ENCODE measurements at regions not wholly inside any gene's neighbourhood (a gene's known extent, or its start where the extent isn't known, plus 50 kb on each side); places are given as distances from the start of the nearest gene placed in this dataset.
"Not testable (repeated sequence)": the region's sequence is repeated elsewhere in the genome, so short reads cannot be mapped to it uniquely, and the experiment has no call there.

GRCh38 chr6:168238159-168238909 lies 81.2 kb downstream of the DACT2 start:
- Histone ChIP-seq H3K9ac (ENCODE audit: low read length) (no peak overlapping the region), H3K79me2 (ENCODE audit: low read length) (no peaks in the 10 kb centered on the region), H3K9me3 (ENCODE audit: insufficient read depth, low read length) (no peaks in the 10 kb centered on the region), H3K27ac (ENCODE audit: low read length) (no peak overlapping the region), H3K4me2 (ENCODE audit: low read length) (peak overlapping the region; percentile 20; the same call in 1 of the 2 replicates), H2AFZ (ENCODE audit: low read depth, low read length) (no peak overlapping the region), H3K27me3 (ENCODE audit: low read depth, low read length) (peaks cover 15% of the 10 kb centered on the region), H3K4me1 (ENCODE audit: low read length) (peaks cover 8% of the 10 kb centered on the region), H3K4me3 (ENCODE audit: low read length) (no peak overlapping the region), H3K36me3 (replicated peaks; ENCODE audit: low read depth, low read length) (no peaks in the 10 kb centered on the region), H4K20me1 (ENCODE audit: insufficient read depth, low read length) (no peaks in the 10 kb centered on the region)
- no peak for TF ChIP-seq EZH2phosphoT487 (IDR thresholded peaks at IDR 0.05; ENCODE audit: low read depth)
- TF ChIP-seq CTCF (IDR thresholded peaks at IDR 0.05; ENCODE audit: low read depth, low read length) = no peak

DNA sequence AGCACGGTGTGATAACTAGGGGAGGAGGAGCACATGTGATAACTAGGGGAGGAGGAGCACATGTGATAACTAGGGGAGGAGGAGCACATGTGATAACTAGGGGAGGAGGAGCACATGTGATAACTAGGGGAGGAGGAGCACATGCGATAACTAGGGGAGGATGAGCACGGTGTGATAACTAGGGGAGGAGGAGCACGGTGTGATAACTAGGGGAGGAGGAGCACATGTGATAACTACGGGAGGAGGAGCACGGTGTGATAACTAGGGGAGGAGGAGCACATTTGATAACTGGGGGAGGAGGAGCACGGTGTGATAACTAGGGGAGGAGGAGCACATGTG lies 85.7 kb downstream of the DACT2 start:
- H3K36me3 ChIP-seq (replicated peaks; ENCODE audit: low read depth, low read length); H3K79me2 ChIP-seq (ENCODE audit: low read length); H3K27ac ChIP-seq (ENCODE audit: low read length); H4K20me1 ChIP-seq (ENCODE audit: insufficient read depth, low read length); H3K4me1 ChIP-seq (ENCODE audit: low read length); H2AFZ ChIP-seq (ENCODE audit: low read depth, low read length); H3K9ac ChIP-seq (ENCODE audit: low read length); H3K9me3 ChIP-seq (ENCODE audit: insufficient read depth, low read length); H3K4me2 ChIP-seq (ENCODE audit: low read length); H3K4me3 ChIP-seq (ENCODE audit: low read length): not testable (repeated sequence)
- peaks cover 11% of the 10 kb centered on the region; the same call in 1 of the 2 replicates for H3K27me3 ChIP-seq (ENCODE audit: low read depth, low read length)

DNA sequence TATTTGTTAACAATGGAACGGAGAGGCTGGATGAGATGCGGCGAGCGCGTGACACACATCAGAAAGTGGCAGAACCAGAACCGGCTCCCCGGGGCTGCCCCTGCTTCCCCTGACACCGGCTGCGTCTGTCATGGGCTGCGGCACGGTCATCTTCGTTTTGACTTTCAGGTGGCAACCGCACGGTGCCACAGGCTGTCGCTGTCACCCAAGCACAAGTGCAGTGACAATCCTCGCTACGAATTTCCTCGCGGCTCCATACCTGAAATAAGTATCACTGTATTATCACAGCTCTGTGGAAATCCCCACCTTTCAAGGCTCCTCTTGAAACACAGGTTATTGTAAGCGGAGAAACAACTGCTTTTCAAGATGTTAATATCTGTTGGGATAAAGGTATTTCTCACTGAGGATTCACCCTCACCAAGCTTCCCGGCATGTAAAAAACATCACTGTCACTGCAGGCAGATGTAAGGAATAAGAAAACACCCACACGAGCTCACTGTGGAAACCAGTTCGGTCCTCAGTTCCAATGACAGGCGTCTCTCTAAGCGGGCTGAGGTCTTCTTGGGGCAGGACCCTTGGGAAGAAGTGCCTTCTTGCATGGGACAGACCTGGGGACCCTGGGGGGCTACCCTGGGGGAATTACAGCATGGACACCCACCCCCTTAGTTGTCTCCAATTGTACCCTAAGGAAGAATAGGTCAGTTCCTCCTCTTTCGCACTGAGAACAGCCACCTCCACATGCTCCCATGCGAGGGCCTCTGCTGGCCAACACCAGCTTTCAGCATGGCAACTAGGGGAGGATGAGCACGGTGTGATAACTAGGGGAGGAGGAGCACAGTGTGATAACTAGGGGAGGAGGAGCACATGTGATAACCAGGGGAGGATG lies 86.3 kb downstream of the DACT2 start:
- Histone ChIP-seq H3K4me2 (ENCODE audit: low read length) (no peak overlapping the region), H2AFZ (ENCODE audit: low read depth, low read length) (no peak overlapping the region), H3K79me2 (ENCODE audit: low read length) (no peaks in the 10 kb centered on the region), H3K4me1 (ENCODE audit: low read length) (peaks cover 3% of the 10 kb centered on the region), H3K4me3 (ENCODE audit: low read length) (no peak overlapping the region), H3K9ac (ENCODE audit: low read length) (no peak overlapping the region), H3K9me3 (ENCODE audit: insufficient read depth, low read length) (no peaks in the 10 kb centered on the region), H3K27me3 (ENCODE audit: low read depth, low read length) (peaks cover 5% of the 10 kb centered on the region; the same call in 1 of the 2 replicates), H3K27ac (ENCODE audit: low read length) (no peak overlapping the region), H4K20me1 (ENCODE audit: insufficient read depth, low read length) (no peaks in the 10 kb centered on the region), H3K36me3 (replicated peaks; ENCODE audit: low read depth, low read length) (no peaks in the 10 kb centered on the region)
- no peak for TF ChIP-seq CTCF (IDR thresholded peaks at IDR 0.05; ENCODE audit: low read depth, low read length)
- no peak for TF ChIP-seq EZH2phosphoT487 (IDR thresholded peaks at IDR 0.05; ENCODE audit: low read depth)

- Histone ChIP-seq H3K36me3 (replicated peaks; ENCODE audit: low read depth, low read length) (no peaks in the 10 kb centered on the region), H3K79me2 (ENCODE audit: low read length) (no peaks in the 10 kb centered on the region), H3K9me3 (ENCODE audit: insufficient read depth, low read length) (no peaks in the 10 kb centered on the region), H3K4me2 (ENCODE audit: low read length) (no peak overlapping the region), H3K27ac (ENCODE audit: low read length) (no peak overlapping the region), H2AFZ (ENCODE audit: low read depth, low read length) (no peak overlapping the region), H4K20me1 (ENCODE audit: insufficient read depth, low read length) (no peaks in the 10 kb centered on the region), H3K27me3 (ENCODE audit: low read depth, low read length) (no peaks in the 10 kb centered on the region), H3K4me3 (ENCODE audit: low read length) (no peak overlapping the region), H3K9ac (ENCODE audit: low read length) (no peak overlapping the region), H3K4me1 (ENCODE audit: low read length) (no peaks in the 10 kb centered on the region)
- TF ChIP-seq EZH2phosphoT487 (IDR thresholded peaks at IDR 0.05; ENCODE audit: low read depth) = no peak
- TF ChIP-seq CTCF (IDR thresholded peaks at IDR 0.05; ENCODE audit: low read depth, low read length) = no peak
Observed at GRCh38 chr6:168232528-168232927, 87.0 kb downstream of the DACT2 start.
